ENCODE measurements at regions not wholly inside any gene's neighbourhood (a gene's known extent, or its start where the extent isn't known, plus 50 kb on each side); places are given as distances from the start of the nearest gene placed in this dataset.
"Not testable (repeated sequence)": the region's sequence is repeated elsewhere in the genome, so short reads cannot be mapped to it uniquely, and the experiment has no call there.

- H3K36me3 ChIP-seq (ENCODE audit: insufficient read depth, low read length); H3K9ac ChIP-seq (ENCODE audit: low read length); H3K4me2 ChIP-seq (ENCODE audit: low read length); H3K9me3 ChIP-seq (ENCODE audit: low read length); H3K27me3 ChIP-seq (ENCODE audit: insufficient read depth, low read depth, low read length); H3K9me2 ChIP-seq (ENCODE audit: insufficient read depth, low read length); H3F3A ChIP-seq (ENCODE audit: insufficient read depth, low read length, poor library complexity, severe bottlenecking); H3K4me3 ChIP-seq (ENCODE audit: low read length); H3K79me2 ChIP-seq (replicated peaks; ENCODE audit: insufficient read depth, low read length); H3K27ac ChIP-seq (ENCODE audit: low read length); H4K20me1 ChIP-seq (ENCODE audit: insufficient read depth); H2AFZ ChIP-seq (ENCODE audit: low read depth, low read length): not testable (repeated sequence)
These were observed 77.4 kb downstream of the LAT start for GRCh38 chr16:29062235-29062634.

GRCh38 chr16:29061467-29061921 lies 76.6 kb downstream of the LAT start:
- not testable (repeated sequence) for H4K20me1 ChIP-seq (ENCODE audit: insufficient read depth); H2AFZ ChIP-seq (ENCODE audit: low read depth, low read length); H3K79me2 ChIP-seq (replicated peaks; ENCODE audit: insufficient read depth, low read length); H3K4me3 ChIP-seq (ENCODE audit: low read length); H3K27ac ChIP-seq (ENCODE audit: low read length); H3K36me3 ChIP-seq (ENCODE audit: insufficient read depth, low read length); H3K9ac ChIP-seq (ENCODE audit: low read length); H3K9me2 ChIP-seq (ENCODE audit: insufficient read depth, low read length); H3F3A ChIP-seq (ENCODE audit: insufficient read depth, low read length, poor library complexity, severe bottlenecking); H3K4me2 ChIP-seq (ENCODE audit: low read length); H3K27me3 ChIP-seq (ENCODE audit: insufficient read depth, low read depth, low read length); H3K9me3 ChIP-seq (ENCODE audit: low read length)

GRCh38 chr16:29060022-29060810 lies 75.4 kb downstream of the LAT start:
- H3K4me3 ChIP-seq (ENCODE audit: low read length); H3K27ac ChIP-seq (ENCODE audit: low read length); H4K20me1 ChIP-seq (ENCODE audit: insufficient read depth); H3K27me3 ChIP-seq (ENCODE audit: insufficient read depth, low read depth, low read length); H3K9ac ChIP-seq (ENCODE audit: low read length); H2AFZ ChIP-seq (ENCODE audit: low read depth, low read length); H3K36me3 ChIP-seq (ENCODE audit: insufficient read depth, low read length); H3F3A ChIP-seq (ENCODE audit: insufficient read depth, low read length, poor library complexity, severe bottlenecking); H3K79me2 ChIP-seq (replicated peaks; ENCODE audit: insufficient read depth, low read length); H3K9me2 ChIP-seq (ENCODE audit: insufficient read depth, low read length); H3K4me2 ChIP-seq (ENCODE audit: low read length); H3K9me3 ChIP-seq (ENCODE audit: low read length): not testable (repeated sequence)

- not testable (repeated sequence) for H3K4me3 ChIP-seq (ENCODE audit: low read length); H3K36me3 ChIP-seq (ENCODE audit: insufficient read depth, low read length); H3K27me3 ChIP-seq (ENCODE audit: insufficient read depth, low read depth, low read length); H2AFZ ChIP-seq (ENCODE audit: low read depth, low read length); H3K9me2 ChIP-seq (ENCODE audit: insufficient read depth, low read length); H3F3A ChIP-seq (ENCODE audit: insufficient read depth, low read length, poor library complexity, severe bottlenecking); H3K79me2 ChIP-seq (replicated peaks; ENCODE audit: insufficient read depth, low read length); H3K9ac ChIP-seq (ENCODE audit: low read length); H3K27ac ChIP-seq (ENCODE audit: low read length); H4K20me1 ChIP-seq (ENCODE audit: insufficient read depth); H3K4me2 ChIP-seq (ENCODE audit: low read length); H3K9me3 ChIP-seq (ENCODE audit: low read length)
These were observed 74.7 kb downstream of the LAT start for GRCh38 chr16:29059575-29059974.

Small RNA genes lying in the stretch of these regions (small RNA-seq; reads per million reads assigned to genes)
- gene AC025279.1, result 0 reads per million in 3 experiments
- 0 reads per million in 3 experiments for gene SNX29P2
